Iris pigment epithelial cell (primary cell): ENCODE measurements at regions not wholly inside any gene's neighbourhood (a gene's known extent, or its start where the extent isn't known, plus 50 kb on each side); places are given as distances from the start of the nearest gene placed in this dataset.

Source experiments
- DNase-seq: peaks from one replicate; pipeline ENCODE4 v3.0.0-alpha.2; 2011; ENCODE audit warnings: low read depth

DNA sequence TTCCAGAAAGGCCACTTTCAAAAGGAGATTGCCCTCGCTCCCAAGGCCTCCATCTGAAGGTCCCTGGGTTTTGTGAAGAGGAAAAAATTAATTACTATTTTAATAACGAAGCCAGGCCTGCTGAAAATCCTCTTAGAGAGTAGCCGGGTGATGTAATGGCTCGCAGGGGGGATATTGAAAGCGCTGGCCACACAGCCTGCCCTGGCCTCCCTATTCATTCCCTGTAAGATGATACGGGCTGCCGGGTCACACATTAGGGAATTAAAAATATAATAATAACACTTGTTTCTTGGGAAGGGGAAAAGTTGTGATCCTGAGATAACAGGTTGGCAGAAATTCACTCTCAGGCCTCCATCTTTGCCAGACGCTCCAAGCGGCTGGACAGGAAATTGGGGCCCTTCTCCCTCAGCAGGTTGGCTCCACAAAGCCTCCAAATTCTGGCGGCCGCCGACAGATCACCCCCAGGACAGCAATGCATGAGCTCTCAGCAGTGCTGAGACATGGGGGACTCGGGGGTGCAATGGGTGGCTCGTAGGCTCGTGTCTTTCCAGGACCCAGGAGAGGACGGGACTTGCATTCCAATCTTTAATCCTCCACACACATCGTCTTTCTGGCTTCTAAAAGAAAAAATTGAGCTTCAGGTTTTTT is 299.9 kb upstream of the SALL3 start:
- no peak for DNase-seq

GRCh38 chr18:78681396-78681795 is 298.2 kb upstream of the SALL3 start:
- DNase-seq = no peak

DNA sequence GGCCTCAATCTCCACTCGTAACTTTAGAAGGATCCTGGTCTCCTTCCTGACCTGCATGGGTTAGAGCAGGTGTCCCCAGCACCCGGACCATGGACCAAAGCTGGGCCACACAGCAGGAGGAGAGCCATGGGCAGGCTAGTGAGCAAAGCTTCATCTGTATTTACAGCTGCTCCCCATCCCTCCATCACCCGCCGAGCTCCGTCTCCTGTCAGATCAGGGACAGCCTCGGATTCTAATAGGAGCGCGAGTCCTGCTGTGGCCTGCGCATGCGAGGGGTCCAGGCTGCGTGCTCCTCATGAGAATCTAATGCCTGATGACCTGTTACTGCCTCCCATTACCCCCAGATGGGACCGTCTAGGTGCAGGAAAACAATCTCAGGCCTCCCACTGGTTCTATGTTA is 297.7 kb upstream of the SALL3 start:
- no peak for DNase-seq

DNA sequence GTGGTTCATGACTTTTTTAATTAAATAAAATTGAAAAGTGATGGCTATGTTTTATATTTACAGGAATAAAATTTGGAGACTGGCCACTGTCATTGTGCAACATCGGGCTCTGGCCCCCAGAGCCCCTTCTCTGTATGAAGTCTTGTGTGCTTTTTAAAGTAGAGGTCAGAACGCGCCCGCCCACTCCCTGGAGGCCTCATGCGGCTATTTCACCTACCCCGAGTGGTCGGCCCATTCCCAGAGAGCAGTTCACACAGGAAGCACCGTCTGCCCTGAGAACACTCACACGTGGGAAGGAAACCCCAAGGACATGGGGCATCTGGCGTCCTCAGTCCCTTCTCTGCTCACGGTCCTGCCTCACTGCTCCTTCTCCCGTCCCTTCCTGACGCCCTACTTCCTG is 296.9 kb upstream of the SALL3 start:
- no peak for DNase-seq

DNA sequence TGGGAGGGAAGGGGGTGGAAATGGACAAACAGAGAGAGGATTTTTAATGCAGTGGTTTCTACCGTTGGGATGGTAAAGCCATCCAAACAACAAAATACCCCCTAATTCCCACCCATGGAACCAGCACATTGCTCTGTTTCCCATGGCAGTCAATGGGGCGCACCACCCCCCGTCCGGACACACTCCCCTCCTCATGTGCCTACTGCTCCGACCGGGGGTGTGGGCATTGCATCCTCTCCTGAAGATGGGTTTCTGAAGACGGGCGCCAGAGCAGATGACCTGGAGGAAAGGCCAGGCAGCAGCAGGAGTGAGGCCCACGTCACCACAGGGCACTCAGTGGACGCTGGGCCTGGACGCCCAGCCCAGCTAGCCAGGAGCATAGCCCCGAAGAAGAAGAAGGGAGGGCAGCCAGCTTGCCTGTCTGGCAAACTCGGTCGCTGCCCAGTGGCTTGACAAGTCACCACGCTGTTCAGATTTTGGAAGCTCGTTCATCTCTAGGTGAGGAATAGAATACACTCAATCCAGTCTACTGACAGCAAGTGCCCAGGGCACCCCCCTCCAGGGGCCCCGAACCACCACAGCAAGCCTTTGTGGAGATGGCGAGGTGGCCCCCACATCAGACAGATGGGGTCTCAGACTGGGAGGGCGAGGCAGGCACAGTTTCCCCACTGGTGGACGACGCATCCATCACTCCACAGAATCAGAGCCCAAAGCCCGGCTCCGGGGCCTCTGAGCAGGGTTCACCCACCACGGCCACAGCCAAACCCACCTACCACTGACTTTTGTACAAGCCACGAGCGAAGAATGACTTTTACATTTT is 296.2 kb upstream of the SALL3 start:
- DNase-seq = no peak

GRCh38 chr18:78685250-78685979 is 294.2 kb upstream of the SALL3 start:
- DNase-seq = no peak

DNA sequence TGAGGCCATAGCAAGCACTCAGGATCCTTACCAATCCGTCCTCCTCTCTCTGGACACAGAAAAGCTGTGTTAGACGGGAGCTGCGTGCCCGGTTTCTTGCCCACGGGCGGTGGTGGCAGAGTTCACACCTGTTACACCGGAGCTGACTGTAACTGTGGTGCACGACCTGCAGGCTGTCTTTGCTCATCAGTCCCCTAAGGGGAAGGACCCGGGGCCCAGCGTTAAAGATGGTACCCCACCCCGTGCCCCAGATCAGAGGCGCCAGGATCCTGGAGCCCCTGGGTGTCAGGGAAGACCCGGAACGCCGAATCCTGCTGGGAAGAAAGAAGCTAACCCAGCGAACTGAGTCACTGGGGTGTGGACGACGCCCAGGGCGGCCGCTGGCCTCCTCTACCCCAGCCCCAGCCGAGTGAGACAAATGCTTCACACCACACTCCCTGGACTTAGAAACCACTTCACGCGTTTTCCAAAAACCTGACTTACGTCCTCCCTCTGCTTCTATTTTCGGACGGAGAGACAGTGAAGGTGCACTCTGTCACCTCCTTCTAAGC is 293.6 kb upstream of the SALL3 start:
- no peak for DNase-seq

GRCh38 chr18:78686976-78687685 is 292.5 kb upstream of the SALL3 start:
- no peak for DNase-seq

DNA sequence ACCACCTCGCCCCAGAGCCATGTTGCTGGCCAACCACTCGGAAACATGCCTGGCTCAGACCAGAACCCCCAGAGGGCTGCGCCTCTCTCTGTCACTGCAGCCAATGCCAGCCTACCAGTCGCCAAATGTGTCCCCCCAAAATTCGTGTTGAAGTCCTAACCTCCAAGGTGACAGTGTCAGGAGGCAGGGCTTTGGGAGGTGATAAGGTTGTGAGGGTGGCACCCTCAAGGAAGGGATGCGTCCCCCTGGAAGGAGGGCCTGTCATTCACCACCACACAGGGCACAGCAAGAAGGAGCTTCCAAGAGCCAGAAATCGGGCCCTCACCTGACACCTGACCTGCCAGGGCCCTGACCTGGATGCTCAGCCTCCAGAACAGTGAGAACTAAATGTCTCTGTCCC is 291.9 kb upstream of the SALL3 start:
- DNase-seq = no peak

DNA sequence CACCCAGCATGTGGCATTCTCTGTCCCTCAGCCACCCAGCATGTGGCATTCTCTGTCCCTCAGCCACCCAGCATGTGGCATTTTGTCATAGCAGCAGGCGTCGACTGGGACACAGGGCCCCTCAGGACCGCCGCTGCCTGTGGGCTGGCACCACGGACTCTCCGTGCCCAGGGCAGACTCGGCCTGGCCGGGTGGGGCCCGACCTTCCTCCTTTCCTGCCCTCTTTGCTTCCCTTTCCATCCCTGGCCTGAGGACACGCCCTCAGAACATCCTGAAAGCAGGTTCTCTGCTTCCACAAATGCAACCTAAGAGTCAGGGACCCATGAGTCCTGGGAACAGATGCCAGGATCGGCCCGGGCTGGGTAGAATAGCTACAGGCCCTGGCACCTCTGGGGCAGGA is 291.4 kb upstream of the SALL3 start:
- DNase-seq = no peak

DNA sequence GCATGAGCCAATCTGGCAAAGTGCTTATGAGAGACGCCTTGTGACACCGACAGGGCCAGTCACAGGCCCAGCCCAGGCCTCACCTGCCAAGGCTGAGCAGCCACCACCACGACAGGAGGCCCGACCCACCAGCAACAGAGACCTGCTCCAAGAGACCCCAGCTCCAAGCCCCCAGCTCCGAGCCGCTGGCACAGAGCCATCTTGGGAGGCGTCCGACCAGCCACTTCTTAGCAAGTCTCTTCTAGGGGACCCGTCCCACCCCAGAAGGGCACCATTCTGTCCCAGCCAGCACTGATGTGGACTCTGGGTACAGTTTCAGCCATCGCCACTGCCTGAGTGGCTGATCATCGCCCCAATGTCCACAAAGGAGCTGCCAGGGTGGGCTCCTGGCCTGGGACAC is 290.7 kb upstream of the SALL3 start:
- no peak for DNase-seq

GRCh38 chr18:78689606-78690005 is 290.0 kb upstream of the SALL3 start:
- no peak for DNase-seq

DNA sequence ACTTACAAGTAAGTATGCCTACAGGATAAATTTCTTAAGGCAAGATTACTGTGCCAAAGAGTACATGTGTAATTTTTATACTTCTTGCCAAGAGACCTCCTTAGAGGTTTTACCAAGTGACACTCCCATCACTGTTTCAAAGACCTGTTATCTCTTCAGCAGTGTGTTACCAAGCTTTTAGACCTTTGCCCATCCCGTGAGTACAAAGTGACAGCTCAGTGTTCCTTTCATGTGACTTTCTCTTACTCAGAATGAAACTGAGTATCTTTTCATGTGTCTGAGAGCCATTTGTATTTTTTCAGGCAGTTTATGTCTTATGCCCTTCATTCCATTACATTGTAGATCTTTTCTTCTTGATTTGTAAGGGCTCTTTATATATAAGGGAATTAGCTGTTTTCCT is 287.5 kb upstream of the SALL3 start:
- DNase-seq = no peak

- no peak for DNase-seq
Observed at GRCh38 chr18:78693429-78693828, 286.2 kb upstream of the SALL3 start.

DNA sequence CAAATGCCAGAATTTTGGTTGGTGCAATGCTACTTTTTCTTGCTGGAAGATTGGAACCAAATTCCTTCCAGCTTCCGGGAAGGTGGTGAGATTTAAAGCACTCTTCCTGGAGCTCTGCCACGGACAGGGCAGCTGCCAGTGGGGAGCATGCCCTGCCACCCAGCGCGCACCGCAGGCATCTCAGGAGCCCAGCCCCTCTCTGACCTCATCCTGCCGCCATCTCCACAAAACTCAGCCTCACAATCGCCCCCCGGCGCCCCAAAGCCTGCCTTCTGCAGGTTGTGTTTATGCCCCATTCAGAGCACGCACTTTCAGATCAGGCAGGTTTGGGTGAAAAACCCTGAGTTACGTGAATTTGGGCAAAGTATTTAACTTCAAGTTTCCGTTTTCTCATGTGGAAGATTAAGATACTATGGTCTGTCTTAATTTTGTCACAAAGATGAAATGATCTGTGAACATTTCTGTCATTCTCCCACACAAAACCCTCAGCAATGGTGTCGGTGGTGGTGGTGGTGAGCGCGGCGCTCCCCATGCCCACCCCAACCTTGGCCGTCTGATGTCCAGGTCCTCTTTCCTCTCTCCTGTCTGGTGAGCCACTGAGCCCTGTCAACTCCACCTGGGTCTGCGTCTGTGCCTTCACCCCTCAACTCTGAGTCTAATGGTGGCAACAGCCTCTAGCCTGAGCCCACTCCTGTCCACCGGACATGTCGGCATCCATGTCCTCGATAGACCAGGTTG is 282.8 kb upstream of the SALL3 start:
- no peak for DNase-seq

DNA sequence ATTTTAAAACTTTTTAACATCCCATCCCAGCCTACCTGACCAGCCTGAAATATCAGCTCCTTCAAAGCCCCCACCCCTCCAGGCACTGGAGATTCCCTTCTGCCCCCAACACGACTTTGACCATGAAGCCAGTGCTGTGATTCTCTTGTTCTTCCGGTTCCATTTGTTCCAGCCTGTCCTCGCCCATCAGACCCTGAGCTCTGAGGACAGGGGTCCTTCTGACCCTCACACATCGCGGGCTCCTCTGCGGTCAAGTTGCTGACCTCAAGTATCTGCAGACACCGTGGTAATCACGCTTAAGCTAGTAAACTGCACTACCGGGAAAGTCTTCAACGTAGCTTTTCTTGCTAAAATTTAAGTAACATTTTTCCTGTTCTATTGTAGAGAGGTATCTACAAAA is 282.2 kb upstream of the SALL3 start:
- no peak for DNase-seq

- no peak for DNase-seq
Observed at GRCh38 chr18:78698914-78699313, 280.7 kb upstream of the SALL3 start.

DNA sequence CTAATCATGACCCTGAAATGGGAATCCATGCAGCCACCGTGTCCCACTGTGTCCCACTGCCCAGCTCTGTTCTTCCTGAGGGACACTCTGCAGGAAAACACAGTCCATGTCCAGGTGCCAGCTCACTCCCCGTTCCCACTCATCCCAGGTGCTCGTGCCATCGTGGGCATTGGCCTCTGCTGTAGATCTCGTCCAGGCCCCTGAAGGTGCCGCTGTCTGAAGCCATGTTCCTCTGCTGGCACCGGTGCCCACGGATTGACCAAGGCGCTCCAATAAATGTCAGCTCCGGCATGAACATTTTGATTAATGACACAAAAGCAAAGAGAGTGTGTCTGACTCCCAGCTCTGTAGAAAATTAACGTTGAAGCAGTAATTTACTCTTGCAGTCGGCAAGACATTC is 280.1 kb upstream of the SALL3 start:
- no peak for DNase-seq

- DNase-seq = no peak
Observed at GRCh38 chr18:78701771-78702396, 277.7 kb upstream of the SALL3 start.

DNA sequence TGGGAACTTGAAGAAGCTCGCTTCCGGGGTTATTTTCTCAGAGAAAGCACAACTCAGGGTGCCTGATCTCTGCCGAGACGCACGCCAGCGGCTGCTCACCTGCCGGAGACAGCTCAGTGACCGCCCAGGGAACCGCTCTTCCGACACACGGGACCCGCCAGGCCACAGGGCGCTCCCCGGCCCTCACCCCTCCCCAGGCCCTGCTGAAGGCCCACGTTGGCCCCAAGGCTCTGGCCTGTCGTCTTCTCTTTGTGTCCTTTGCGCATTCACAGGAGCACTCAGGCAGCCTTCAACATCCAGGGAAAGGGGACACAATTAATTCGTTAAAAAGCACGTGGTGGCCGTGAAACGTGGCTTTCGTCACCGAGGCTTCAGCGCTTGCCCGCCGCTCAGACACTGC is 276.3 kb upstream of the SALL3 start:
- no peak for DNase-seq

- DNase-seq = no peak
Observed at GRCh38 chr18:78704971-78705461, 274.6 kb upstream of the SALL3 start.
